SK-N-SH treated with all-trans-retinoic acid at 6 μM for 48 hours (cell line): ENCODE measurements at regions not wholly inside any gene's neighbourhood (a gene's known extent, or its start where the extent isn't known, plus 50 kb on each side); places are given as distances from the start of the nearest gene placed in this dataset.

Experiments used
- ATAC-seq: fragments of 200-7000 bp; cut with Tn5 transposase; 3 replicates; pipeline ENCODE4 v1.9.1; 2020; ENCODE audit warnings: mild to moderate bottlenecking, moderate library complexity
- ARNTL ChIP-seq: fragments of 450-650 bp; formaldehyde crosslinking; IDR thresholded peaks from 2 replicates; pipeline ENCODE4 v1.5.0; 2020; ENCODE audit warnings: low read depth, mild to moderate bottlenecking, moderate library complexity, borderline replicate concordance
- BACH2 ChIP-seq: fragments of 250-450 bp; sonication (Bioruptor Pico); IDR thresholded peaks from 2 replicates; pipeline ENCODE4 v1.9.0; 2021; ENCODE audit warnings: mild to moderate bottlenecking, borderline replicate concordance
- CREB5 ChIP-seq: fragments of 250-450 bp; sonication (Bioruptor Pico); IDR thresholded peaks from 2 replicates; pipeline ENCODE4 v1.5.1; 2020; ENCODE audit warnings: low read depth, mild to moderate bottlenecking, moderate library complexity
- CSDC2 ChIP-seq: fragments of 250-450 bp; sonication (Bioruptor Pico); IDR thresholded peaks from 2 replicates; pipeline ENCODE4 v1.5.0; 2020; ENCODE audit warnings: mild to moderate bottlenecking, moderate library complexity
- ESRRG ChIP-seq: fragments of 250-450 bp; sonication (Bioruptor Pico); IDR thresholded peaks from 2 replicates; pipeline ENCODE4 v1.6.1; 2021; ENCODE audit warnings: mild to moderate bottlenecking
- GLIS3 ChIP-seq: fragments of 250-450 bp; sonication (Bioruptor Pico); IDR thresholded peaks from 2 replicates; pipeline ENCODE4 v1.5.0; 2020; ENCODE audit warnings: mild to moderate bottlenecking, moderate library complexity
- ISL1 ChIP-seq: fragments of 250-450 bp; sonication (Bioruptor Pico); IDR thresholded peaks from 2 replicates; pipeline ENCODE4 v2.1.2; 2022; ENCODE audit warnings: mild to moderate bottlenecking, moderate library complexity
- OSR1 ChIP-seq: fragments of 250-450 bp; sonication (Bioruptor Pico); IDR thresholded peaks from 2 replicates; pipeline ENCODE4 v1.8.0; 2022; ENCODE audit warnings: moderate library complexity, mild to moderate bottlenecking, inconsistent platforms
- PATZ1 ChIP-seq: fragments of 250-450 bp; sonication (Bioruptor Pico); IDR thresholded peaks from 2 replicates; pipeline ENCODE4 v1.8.0; 2020; ENCODE audit warnings: mild to moderate bottlenecking, moderate library complexity, borderline replicate concordance
- POU6F1 ChIP-seq: fragments of 250-450 bp; sonication (Bioruptor Pico); IDR thresholded peaks from 2 replicates; pipeline ENCODE4 v1.8.0; 2021; ENCODE audit warnings: low read depth, mild to moderate bottlenecking, moderate library complexity, borderline replicate concordance
- RARB ChIP-seq: fragments of 250-450 bp; sonication (Bioruptor Pico); IDR thresholded peaks from 2 replicates; pipeline ENCODE4 v1.8.0; 2021; ENCODE audit warnings: mild to moderate bottlenecking, moderate library complexity
- SNAI2 ChIP-seq: fragments of 250-450 bp; sonication (Bioruptor Pico); IDR thresholded peaks from 2 replicates; pipeline ENCODE4 v1.5.0; 2020; ENCODE audit warnings: mild to moderate bottlenecking, moderate library complexity
- TCF4 ChIP-seq: fragments of 250-450 bp; sonication (Bioruptor Pico); IDR thresholded peaks from 2 replicates; pipeline ENCODE4 v1.8.0; 2021; ENCODE audit warnings: mild to moderate bottlenecking, moderate library complexity, borderline replicate concordance
- TOX ChIP-seq: fragments of 250-450 bp; sonication (Bioruptor Pico); IDR thresholded peaks from 2 replicates; pipeline ENCODE4 v1.8.0; 2021; ENCODE audit warnings: mild to moderate bottlenecking, moderate library complexity, borderline replicate concordance
- TSHZ2 ChIP-seq: fragments of 250-450 bp; sonication (Bioruptor Pico); IDR thresholded peaks from 2 replicates; pipeline ENCODE4 v1.5.0; 2020; ENCODE audit warnings: mild to moderate bottlenecking, moderate library complexity
- ZC3H10 ChIP-seq: fragments of 250-450 bp; sonication (Bioruptor Pico); IDR thresholded peaks from 2 replicates; pipeline ENCODE4 v1.5.1; 2021; ENCODE audit warnings: mild to moderate bottlenecking, moderate library complexity
- ZFP3 ChIP-seq: fragments of 250-450 bp; sonication (Bioruptor Pico); IDR thresholded peaks from 2 replicates; pipeline ENCODE4 v1.5.0; 2020; ENCODE audit warnings: mild to moderate bottlenecking, moderate library complexity
- ZFP30 ChIP-seq: fragments of 450-650 bp; formaldehyde crosslinking; IDR thresholded peaks from 2 replicates; pipeline ENCODE4 v1.5.0; 2022; ENCODE audit warnings: mild to moderate bottlenecking, moderate library complexity
- ZNF565 ChIP-seq: fragments of 450-650 bp; formaldehyde crosslinking; conservative IDR thresholded peaks from 2 replicates; pipeline ENCODE4 v1.5.0; 2020; ENCODE audit warnings: low read depth, mild to moderate bottlenecking, moderate library complexity
- ZNF70 ChIP-seq: fragments of 450-650 bp; formaldehyde crosslinking; IDR thresholded peaks from 2 replicates; pipeline ENCODE4 v1.5.0; 2020; ENCODE audit warnings: mild to moderate bottlenecking, moderate library complexity
- ZNF8 ChIP-seq: fragments of 450-650 bp; formaldehyde crosslinking; IDR thresholded peaks from 2 replicates; pipeline ENCODE4 v1.5.0; 2020; ENCODE audit warnings: mild to moderate bottlenecking, moderate library complexity

- TF ChIP-seq ZC3H10 (CRISPR knock-in tag) (no peak), ESRRG (no peak), ZFP30 (no peak), CREB5 (CRISPR knock-in tag) (no peak), PATZ1 (no peak), CSDC2 (no peak), RARB (CRISPR knock-in tag) (no peak), ARNTL (CRISPR knock-in tag) (no peak), SNAI2 (CRISPR knock-in tag) (no peak), GLIS3 (CRISPR knock-in tag) (no peak), POU6F1 (CRISPR knock-in tag) (no peak), TCF4 (CRISPR knock-in tag) (no peak), TOX (CRISPR knock-in tag) (no peak)
- no peak for ATAC-seq
These were observed 63.0 kb upstream of the CDCA7L start for GRCh38 chr7:22008683-22009082.

GRCh38 chr7:22008087-22008486, 62.4 kb upstream of the CDCA7L start:
- no peak for ATAC-seq
- TF ChIP-seq OSR1 (no peak), TCF4 (CRISPR knock-in tag) (no peak), SNAI2 (CRISPR knock-in tag) (no peak), ZFP3 (CRISPR knock-in tag) (no peak), ZNF70 (no peak), BACH2 (CRISPR knock-in tag) (no peak), RARB (CRISPR knock-in tag) (no peak), GLIS3 (CRISPR knock-in tag) (no peak), ISL1 (CRISPR knock-in tag) (no peak), ZNF565 (no peak), ARNTL (CRISPR knock-in tag) (no peak), ZFP30 (no peak), ZNF8 (CRISPR knock-in tag) (no peak), CSDC2 (no peak), TSHZ2 (CRISPR knock-in tag) (no peak)

GRCh38 chr7:22005151-22005550, 59.5 kb upstream of the CDCA7L start:
- no peak for TF ChIP-seq ZNF70
- TF ChIP-seq ISL1 (CRISPR knock-in tag) = no peak
- TF ChIP-seq CREB5 (CRISPR knock-in tag) = no peak
- no peak for TF ChIP-seq RARB (CRISPR knock-in tag)
- no peak for TF ChIP-seq PATZ1
- ATAC-seq = no peak
